Ascending aorta (tissue), 2 donors: ENCODE measurements at regions not wholly inside any gene's neighbourhood (a gene's known extent, or its start where the extent isn't known, plus 50 kb on each side); places are given as distances from the start of the nearest gene placed in this dataset.

Experiments
- DNase-seq, 2 donors: peaks; one replicate each; pipeline ENCODE4 v3.0.0-alpha.2; 2019; ENCODE audit warnings: low spot score in 2 of 2
- H3K27ac ChIP-seq, 2 donors: fragments of 200-600 bp; sonication (generic); one replicate each; pipeline ENCODE4 v1.5.1; 2016 to 2017; ENCODE audit warnings: mild to moderate bottlenecking in 1 of 2
- H3K27me3 ChIP-seq: fragments of 200-600 bp; sonication (generic); one replicate; pipeline ENCODE4 v1.5.1; 2017
- H3K36me3 ChIP-seq, 2 donors: fragments of 200-600 bp; sonication (generic); one replicate each; pipeline ENCODE4 v1.5.1; 2016
- H3K4me1 ChIP-seq, 2 donors: fragments of 200-600 bp; sonication (generic); one replicate each; pipeline ENCODE4 v1.5.1; 2016 to 2017; ENCODE audit warnings: mild to moderate bottlenecking in 1 of 2
- H3K4me3 ChIP-seq, 2 donors: fragments of 200-600 bp; sonication (generic); one replicate each; pipeline ENCODE4 v1.5.1; 2016 to 2017; ENCODE audit warnings: mild to moderate bottlenecking in 1 of 2
- H3K9me3 ChIP-seq, 2 donors: fragments of 200-600 bp; sonication (generic); one replicate each; pipeline ENCODE4 v1.5.1; 2016
- CTCF ChIP-seq, 3 experiments: fragments of 200-600 bp in 2 of 3; fragments of 450-650 bp in 1 of 3; sonication (generic) in 2 of 3; IDR thresholded peaks; one replicate each; pipeline ENCODE4 v1.5.1; 2016 to 2019; ENCODE audit warnings: antibody characterized with exemption in 3 of 3, mild to moderate bottlenecking in 1 of 3, moderate library complexity in 1 of 3
- intact Hi-C: fragments of 100-400 bp; cut with DNase I; formaldehyde crosslinking; loops from one replicate; pipeline ENCODE4 v1.15.1; 2023

DNA sequence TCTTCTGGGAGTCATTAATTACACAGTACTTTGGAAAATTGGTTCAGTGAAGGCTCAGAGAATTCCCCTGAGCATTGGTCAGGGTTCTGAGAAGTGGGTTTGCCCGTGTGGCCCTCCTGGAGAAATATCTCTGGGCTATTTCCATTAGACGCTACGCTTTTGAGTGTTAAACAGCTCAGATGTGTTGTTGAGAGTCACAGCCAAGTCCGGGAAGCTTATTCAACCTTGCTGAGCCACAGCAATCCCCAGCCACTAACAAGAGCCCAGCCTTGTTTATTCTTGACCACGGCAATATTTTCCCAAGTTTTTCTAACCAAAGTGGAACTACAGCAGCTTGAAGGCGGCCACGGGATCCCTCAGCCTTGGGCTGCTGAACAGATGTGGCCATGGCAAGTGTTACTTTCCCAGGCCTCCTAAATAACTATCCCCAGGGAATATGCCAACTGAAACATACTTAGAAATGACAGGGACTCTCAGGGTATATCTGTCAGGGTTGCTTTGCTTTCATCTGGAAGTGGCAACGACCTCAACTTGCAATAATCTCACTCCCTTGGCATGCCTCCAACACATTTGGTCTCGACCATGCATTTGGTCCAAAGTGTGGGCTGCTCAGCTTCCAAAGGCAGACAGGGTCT, 214.7 kb downstream of the EMX2 start:
- H3K4me1 ChIP-seq = no peaks in the 10 kb centered on the region
- H3K27ac ChIP-seq = no peak overlapping the region
- TF ChIP-seq CTCF (IDR thresholded peaks at IDR 0.05) = no peak
- intact Hi-C loops = no loop called here
- H3K36me3 ChIP-seq = no peaks in the 10 kb centered on the region
- no peaks in the 10 kb centered on the region for H3K9me3 ChIP-seq
- DNase-seq = no peak
- H3K4me3 ChIP-seq = no peak overlapping the region
- H3K27me3 ChIP-seq = no peaks in the 10 kb centered on the region

DNA sequence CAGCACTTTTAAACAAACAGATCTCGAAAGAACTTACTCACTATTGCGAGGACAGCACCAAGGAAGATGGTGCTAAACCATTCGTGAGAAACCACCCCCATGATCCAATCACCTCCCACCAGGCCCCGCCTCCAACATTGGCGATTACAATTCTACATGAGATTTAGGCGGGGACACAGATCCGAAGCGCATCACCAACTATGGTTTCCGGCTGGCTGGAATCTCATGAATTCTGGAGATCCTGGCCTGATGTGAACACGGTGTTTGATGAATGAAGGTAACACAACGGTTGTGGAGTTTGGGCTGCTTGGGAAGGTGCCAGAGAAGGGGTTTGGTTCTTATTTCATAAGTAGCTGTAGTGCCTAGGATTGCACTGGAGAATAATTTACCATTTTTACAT, 216.7 kb downstream of the EMX2 start:
- Histone ChIP-seq H3K27ac (no peak overlapping the region), H3K4me1 (no peaks in the 10 kb centered on the region), H3K4me3 (no peak overlapping the region), H3K9me3 (no peaks in the 10 kb centered on the region), H3K27me3 (no peaks in the 10 kb centered on the region), H3K36me3 (no peaks in the 10 kb centered on the region)
- intact Hi-C loops = no loop called here
- no peak for TF ChIP-seq CTCF (IDR thresholded peaks at IDR 0.05)
- DNase-seq = no peak

DNA sequence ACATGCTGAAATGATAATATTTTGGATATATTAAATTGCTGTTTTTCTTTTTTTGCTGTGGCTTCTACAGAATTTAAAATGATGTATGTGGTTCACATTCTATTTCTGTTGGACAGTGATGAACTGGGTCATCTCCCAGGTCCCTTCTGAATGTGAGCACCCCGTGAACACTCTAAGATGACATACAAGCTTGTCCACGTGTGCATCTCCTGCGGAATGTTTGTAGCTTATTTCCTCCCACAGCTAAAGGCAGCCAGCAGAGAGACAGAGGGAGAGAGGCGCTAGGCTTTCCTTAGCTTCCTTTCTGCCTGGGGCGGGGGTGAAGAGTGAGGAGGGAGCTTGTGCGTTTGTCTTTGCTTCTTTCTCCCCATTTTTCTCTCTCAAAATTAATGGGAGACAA, 219.1 kb downstream of the EMX2 start:
- Histone ChIP-seq H3K4me3 (no peak overlapping the region), H3K9me3 (no peaks in the 10 kb centered on the region), H3K36me3 (no peaks in the 10 kb centered on the region), H3K27me3 (no peaks in the 10 kb centered on the region), H3K27ac (no peak overlapping the region), H3K4me1 (no peaks in the 10 kb centered on the region)
- no peak for TF ChIP-seq CTCF (IDR thresholded peaks at IDR 0.05)
- no peak for DNase-seq
- intact Hi-C loops = no loop called here

DNA sequence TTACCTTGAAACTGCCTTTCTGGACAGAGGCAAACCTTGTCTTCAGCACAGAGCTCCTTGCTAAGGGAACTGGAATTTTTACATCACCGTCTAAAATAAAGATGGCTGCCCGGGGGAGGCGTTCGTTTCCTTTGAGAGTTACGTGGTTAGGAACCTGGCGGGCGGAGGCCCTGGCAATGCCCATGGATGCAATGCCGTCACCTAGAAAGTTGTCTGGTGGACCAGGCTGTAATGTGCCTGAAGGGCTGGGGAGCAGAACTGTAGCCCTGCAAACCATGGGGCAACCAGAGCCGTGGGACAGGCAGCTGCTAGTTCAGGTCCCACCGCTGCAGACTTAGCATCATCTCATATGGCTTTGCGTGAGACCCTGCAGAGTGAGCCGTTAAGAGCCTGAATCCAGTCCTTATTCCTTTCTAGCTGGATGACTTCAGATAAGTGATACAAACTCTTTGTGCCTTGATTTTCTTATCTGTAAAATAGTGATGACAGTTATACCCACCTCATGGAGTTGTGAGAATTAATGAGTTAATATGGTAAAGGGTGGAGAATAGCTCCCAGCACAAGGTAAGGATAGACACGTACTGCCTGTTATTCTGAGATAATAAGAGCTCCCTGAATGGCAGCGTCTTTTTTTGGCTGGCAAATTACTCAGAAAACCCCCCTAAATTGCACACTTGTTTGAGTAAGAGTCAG, 219.7 kb downstream of the EMX2 start:
- Histone ChIP-seq H3K27ac (no peak overlapping the region), H3K4me3 (no peak overlapping the region), H3K4me1 (no peaks in the 10 kb centered on the region), H3K27me3 (no peaks in the 10 kb centered on the region), H3K9me3 (no peaks in the 10 kb centered on the region), H3K36me3 (no peaks in the 10 kb centered on the region)
- intact Hi-C loops = no loop called here
- DNase-seq = no peak
- TF ChIP-seq CTCF (IDR thresholded peaks at IDR 0.05) = no peak

DNA sequence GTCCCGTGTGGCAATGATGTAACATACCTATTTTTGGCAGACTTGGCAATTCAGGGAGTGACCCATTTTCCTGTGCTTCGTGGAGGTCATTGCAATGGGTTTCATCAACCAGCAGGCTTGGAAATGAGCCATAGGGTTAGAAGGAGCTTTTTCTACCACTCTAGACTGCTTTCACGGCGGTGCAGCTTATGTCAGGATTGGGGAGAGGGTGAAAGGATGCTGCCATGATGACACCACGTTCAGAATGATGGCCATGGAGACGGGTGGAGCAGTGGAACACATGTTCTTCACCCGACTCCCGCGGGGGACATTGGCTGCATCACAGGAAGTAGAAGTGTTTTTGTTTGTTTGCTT, 220.2 kb downstream of the EMX2 start:
- no peaks in the 10 kb centered on the region for H3K4me1 ChIP-seq
- no peak for DNase-seq
- H3K9me3 ChIP-seq = no peaks in the 10 kb centered on the region
- intact Hi-C loops = no loop called here
- H3K36me3 ChIP-seq = no peaks in the 10 kb centered on the region
- no peak overlapping the region for H3K4me3 ChIP-seq
- no peaks in the 10 kb centered on the region for H3K27me3 ChIP-seq
- no peak overlapping the region for H3K27ac ChIP-seq
- no peak for TF ChIP-seq CTCF (IDR thresholded peaks at IDR 0.05)
